Mesendoderm (in vitro differentiated cells): ENCODE measurements at regions not wholly inside any gene's neighbourhood (a gene's known extent, or its start where the extent isn't known, plus 50 kb on each side); places are given as distances from the start of the nearest gene placed in this dataset.
A peak's percentile ranks its signal among the peaks of the same experiment; 100 is the strongest.

Source experiments
- DNase-seq: peaks from one replicate; pipeline ENCODE4 v3.0.0; 2013
- H2AK5ac ChIP-seq: 2 replicates; pipeline ENCODE4 v1.6.1; 2013; ENCODE audit warnings: low read length, inconsistent platforms
- H2BK120ac ChIP-seq: 2 replicates; pipeline ENCODE4 v1.6.1; 2013; ENCODE audit warnings: low read depth, mild to moderate bottlenecking, low read length, moderate library complexity, mixed read lengths
- H2BK15ac ChIP-seq: replicated peaks from 2 replicates; pipeline ENCODE4 v1.6.1; 2013; ENCODE audit warnings: low read depth, mild to moderate bottlenecking, moderate library complexity
- H2BK5ac ChIP-seq: 2 replicates; pipeline ENCODE4 v1.6.1; 2013; ENCODE audit warnings: low read length, inconsistent platforms
- H3K18ac ChIP-seq: 2 replicates; pipeline ENCODE4 v1.6.1; 2013; ENCODE audit warnings: mild to moderate bottlenecking, low read length, mixed read lengths
- H3K23ac ChIP-seq: one replicate; pipeline ENCODE4 v1.6.1; 2013; ENCODE audit warnings: low read length
- H3K27ac ChIP-seq: 2 replicates; pipeline ENCODE4 v1.5.1; 2013; ENCODE audit warnings: low read depth, mild to moderate bottlenecking, inconsistent platforms, low read length, moderate library complexity
- H3K27me3 ChIP-seq: 2 replicates; pipeline ENCODE4 v1.6.1; 2013; ENCODE audit warnings: low read length, control low read depth, mild to moderate bottlenecking, inconsistent platforms; ENCODE audit not compliant: insufficient read depth, poor library complexity
- H3K36me3 ChIP-seq: 2 replicates; pipeline ENCODE4 v1.6.1; 2013; ENCODE audit warnings: low read length, inconsistent platforms; ENCODE audit not compliant: control insufficient read depth, insufficient read depth
- H3K4ac ChIP-seq: one replicate; pipeline ENCODE4 v1.6.1; 2013; ENCODE audit warnings: low read depth, mild to moderate bottlenecking, low read length, moderate library complexity
- H3K4me1 ChIP-seq: 2 replicates; pipeline ENCODE4 v1.6.1; 2013; ENCODE audit warnings: low read depth, low read length, inconsistent platforms; ENCODE audit not compliant: control insufficient read depth
- H3K4me2 ChIP-seq: 2 replicates; pipeline ENCODE4 v1.6.1; 2013; ENCODE audit warnings: low read length
- H3K4me3 ChIP-seq: 2 replicates; pipeline ENCODE4 v1.5.1; 2013; ENCODE audit warnings: mild to moderate bottlenecking, low read length
- H3K56ac ChIP-seq: one replicate; pipeline ENCODE4 v1.6.1; 2013; ENCODE audit warnings: low read length
- H3K79me1 ChIP-seq: 2 replicates; pipeline ENCODE4 v1.6.1; 2013; ENCODE audit warnings: low read length, inconsistent platforms
- H3K79me2 ChIP-seq: 2 replicates; pipeline ENCODE4 v1.6.1; 2013; ENCODE audit warnings: mild to moderate bottlenecking, low read length; ENCODE audit not compliant: control insufficient read depth, insufficient read depth
- H3K9ac ChIP-seq: 2 replicates; pipeline ENCODE4 v1.6.1; 2013; ENCODE audit warnings: low read length, inconsistent platforms
- H4K5ac ChIP-seq: one replicate; pipeline ENCODE4 v1.6.1; 2013; ENCODE audit warnings: low read length
- H4K8ac ChIP-seq: one replicate; pipeline ENCODE4 v1.6.1; 2013; ENCODE audit warnings: low read depth, mild to moderate bottlenecking, control low read depth, low read length, moderate library complexity
- WGBS: extraction: QIAGEN DNeasy Blood & Tissue Kit; methylation state at CpG from one replicate; pipeline ENCODE4 v1.1.7; 2013; ENCODE audit warnings: low lambda C conversion rate, missing lambda C conversion rate; ENCODE audit not compliant: insufficient coverage; ENCODE audit errors: extremely low coverage; 5-methylcytosine and 5-hydroxymethylcytosine counted together

DNA sequence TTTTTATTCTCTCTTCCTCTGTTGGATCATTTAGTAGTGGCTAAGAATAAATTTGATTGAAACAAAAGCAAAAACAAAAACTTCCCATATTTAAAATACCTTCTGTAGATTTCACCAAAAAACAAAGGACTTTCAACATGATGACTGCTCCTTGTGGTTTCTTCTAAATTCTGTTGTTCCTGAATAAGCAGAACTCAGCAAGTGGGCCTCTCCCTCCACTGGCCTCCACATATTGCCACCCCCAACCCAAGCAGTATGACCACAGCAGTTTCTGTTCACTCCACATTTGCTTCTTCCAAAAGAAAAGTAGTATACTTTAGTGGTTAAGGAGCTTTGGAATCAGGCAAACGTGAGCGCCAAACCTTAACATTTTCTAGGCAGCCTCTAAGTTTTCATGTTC lies 114.7 kb downstream of the COX18 start:
- Histone ChIP-seq H3K27me3 (no peaks in the 10 kb centered on the region), H3K56ac (no peak overlapping the region), H3K36me3 (no peaks in the 10 kb centered on the region), H2BK120ac (no peak overlapping the region), H3K79me2 (no peaks in the 10 kb centered on the region), H3K4me3 (no peak overlapping the region), H3K27ac (no peak overlapping the region), H3K23ac (no peak overlapping the region), H3K4me1 (no peaks in the 10 kb centered on the region), H3K18ac (no peak overlapping the region), H3K79me1 (no peaks in the 10 kb centered on the region), H4K8ac (no peak overlapping the region), H3K9ac (no peak overlapping the region), H2BK5ac (no peak overlapping the region), H3K4ac (no peak overlapping the region), H2BK15ac (no peak overlapping the region), H4K5ac (no peak overlapping the region), H3K4me2 (no peak overlapping the region), H2AK5ac (no peak overlapping the region)
- no CpG with 5 or more reads among the region's 2 CpGs for WGBS
- DNase-seq: no peak

DNA sequence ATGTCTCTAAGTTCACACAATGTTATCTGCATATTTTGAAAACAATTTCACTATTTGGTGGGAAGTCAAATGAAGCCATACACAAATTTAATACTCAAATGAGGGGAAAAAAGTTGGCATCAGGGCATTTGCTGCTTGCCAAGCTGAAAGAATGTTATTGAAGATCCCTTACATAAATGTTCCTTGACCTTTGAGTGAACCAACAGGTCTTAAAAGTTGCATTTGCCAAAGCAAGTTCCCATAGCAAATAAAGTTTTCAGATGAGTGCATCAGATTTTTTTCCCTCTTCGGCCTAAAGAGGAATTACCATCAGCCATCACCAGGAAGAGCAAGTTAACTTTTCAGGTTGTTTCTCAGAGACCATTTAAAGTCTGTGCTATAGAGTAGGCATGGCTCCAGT lies 115.9 kb downstream of the COX18 start:
- Histone ChIP-seq H3K36me3 (no peaks in the 10 kb centered on the region), H3K4me3 (no peak overlapping the region), H3K4me2 (no peak overlapping the region), H3K27ac (no peak overlapping the region), H3K79me1 (no peaks in the 10 kb centered on the region), H3K9ac (no peak overlapping the region), H4K5ac (no peak overlapping the region), H3K4ac (no peak overlapping the region), H2BK120ac (no peak overlapping the region), H4K8ac (no peak overlapping the region), H2BK5ac (no peak overlapping the region), H3K56ac (no peak overlapping the region), H3K4me1 (no peaks in the 10 kb centered on the region), H3K18ac (no peak overlapping the region), H3K27me3 (no peaks in the 10 kb centered on the region), H3K79me2 (no peaks in the 10 kb centered on the region), H3K23ac (no peak overlapping the region), H2BK15ac (no peak overlapping the region), H2AK5ac (no peak overlapping the region)
- no CpG with 5 or more reads among the region's 1 CpG for WGBS
- no peak for DNase-seq

DNA sequence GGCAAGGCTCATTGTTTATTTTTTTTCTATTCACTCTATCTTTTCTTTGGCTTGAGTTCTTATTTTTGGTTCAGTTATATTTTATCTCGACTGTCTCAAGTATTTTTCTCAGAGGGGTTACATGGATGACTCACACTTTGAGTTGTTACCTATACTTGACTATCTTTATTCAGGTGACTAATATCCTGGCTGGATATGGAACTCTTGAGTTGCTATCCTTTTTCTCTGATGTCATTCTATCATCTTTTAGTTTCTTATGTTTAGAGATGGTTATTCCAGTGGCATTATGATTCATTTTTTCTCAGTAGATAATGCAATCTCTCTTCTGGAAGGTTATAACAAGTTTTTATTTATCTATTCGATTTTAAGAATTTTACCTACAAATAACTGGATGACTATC lies 117.9 kb downstream of the COX18 start:
- Histone ChIP-seq H3K36me3 (no peaks in the 10 kb centered on the region), H3K27me3 (no peaks in the 10 kb centered on the region), H3K23ac (no peak overlapping the region), H3K18ac (no peak overlapping the region), H4K5ac (no peak overlapping the region), H3K4ac (no peak overlapping the region), H3K79me2 (no peaks in the 10 kb centered on the region), H3K4me2 (no peak overlapping the region), H2BK5ac (no peak overlapping the region), H3K79me1 (no peaks in the 10 kb centered on the region), H2BK15ac (no peak overlapping the region), H2AK5ac (no peak overlapping the region), H3K56ac (no peak overlapping the region), H4K8ac (no peak overlapping the region), H3K27ac (no peak overlapping the region), H3K9ac (no peak overlapping the region), H3K4me3 (no peak overlapping the region), H2BK120ac (no peak overlapping the region), H3K4me1 (no peaks in the 10 kb centered on the region)
- WGBS: no CpG with 5 or more reads among the region's 2 CpGs
- no peak for DNase-seq

DNA sequence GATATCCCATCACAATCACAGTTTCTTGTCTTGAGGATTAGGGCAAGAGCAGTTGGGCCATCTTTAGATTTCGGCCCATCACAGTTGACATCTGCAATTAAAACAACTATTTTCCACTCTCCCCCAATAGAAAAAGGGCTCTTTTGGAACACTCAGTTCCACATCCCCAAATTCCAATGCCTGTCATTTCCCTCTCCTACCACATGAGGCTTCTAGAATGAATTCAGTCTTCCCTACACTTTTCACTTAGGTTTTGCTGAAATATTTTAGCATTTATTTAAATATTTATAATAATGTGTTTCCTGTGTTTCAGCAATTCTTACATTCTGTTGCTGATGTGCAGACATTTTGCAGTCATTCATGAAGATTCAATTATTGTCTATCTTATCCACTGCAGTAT lies 118.4 kb downstream of the COX18 start:
- H3K27me3 ChIP-seq: no peaks in the 10 kb centered on the region
- H3K56ac ChIP-seq: no peak overlapping the region
- no peaks in the 10 kb centered on the region for H3K4me1 ChIP-seq
- WGBS: no CpG with 5 or more reads among the region's 1 CpG
- H2AK5ac ChIP-seq: no peak overlapping the region
- H2BK120ac ChIP-seq: no peak overlapping the region
- no peaks in the 10 kb centered on the region for H3K36me3 ChIP-seq
- no peak overlapping the region for H3K23ac ChIP-seq
- H3K4me3 ChIP-seq: no peak overlapping the region
- H3K18ac ChIP-seq: no peak overlapping the region
- no peak overlapping the region for H4K5ac ChIP-seq
- peak; percentile 75 for DNase-seq
- no peaks in the 10 kb centered on the region for H3K79me1 ChIP-seq
- H2BK15ac ChIP-seq: no peak overlapping the region
- H3K4ac ChIP-seq: no peak overlapping the region
- no peak overlapping the region for H2BK5ac ChIP-seq
- no peak overlapping the region for H3K27ac ChIP-seq
- no peak overlapping the region for H3K9ac ChIP-seq
- H3K4me2 ChIP-seq: no peak overlapping the region
- H4K8ac ChIP-seq: no peak overlapping the region
- H3K79me2 ChIP-seq: no peaks in the 10 kb centered on the region

DNA sequence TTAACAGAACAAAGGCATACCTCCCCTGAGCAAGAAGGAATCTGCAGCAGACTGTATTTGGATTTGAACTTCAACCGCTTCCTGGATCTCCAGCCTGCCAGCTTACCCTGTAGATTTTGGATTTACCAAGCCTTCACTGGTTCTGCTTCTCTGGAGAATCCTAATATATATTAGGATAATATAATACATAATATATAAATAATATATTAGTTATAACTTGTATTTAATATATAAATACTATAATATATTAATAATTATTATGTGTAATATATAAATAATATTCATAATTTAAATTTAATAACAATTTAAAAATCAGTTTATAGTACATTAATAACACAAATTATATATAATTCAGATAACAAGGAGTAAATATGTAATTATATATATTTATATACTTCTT lies 121.4 kb downstream of the COX18 start:
- Histone ChIP-seq H3K79me2 (no peaks in the 10 kb centered on the region), H3K4me2 (no peak overlapping the region), H3K27ac (no peak overlapping the region), H4K8ac (no peak overlapping the region), H2AK5ac (no peak overlapping the region), H3K56ac (no peak overlapping the region), H3K36me3 (no peaks in the 10 kb centered on the region), H3K4me3 (no peak overlapping the region), H3K18ac (no peak overlapping the region), H3K27me3 (no peaks in the 10 kb centered on the region), H3K23ac (no peak overlapping the region), H3K4ac (no peak overlapping the region), H4K5ac (no peak overlapping the region), H3K4me1 (peaks cover 2% of the 10 kb centered on the region), H2BK15ac (no peak overlapping the region), H2BK5ac (no peak overlapping the region), H2BK120ac (no peak overlapping the region), H3K79me1 (no peaks in the 10 kb centered on the region), H3K9ac (no peak overlapping the region)
- no CpG with 5 or more reads among the region's 1 CpG for WGBS
- DNase-seq: no peak

DNA sequence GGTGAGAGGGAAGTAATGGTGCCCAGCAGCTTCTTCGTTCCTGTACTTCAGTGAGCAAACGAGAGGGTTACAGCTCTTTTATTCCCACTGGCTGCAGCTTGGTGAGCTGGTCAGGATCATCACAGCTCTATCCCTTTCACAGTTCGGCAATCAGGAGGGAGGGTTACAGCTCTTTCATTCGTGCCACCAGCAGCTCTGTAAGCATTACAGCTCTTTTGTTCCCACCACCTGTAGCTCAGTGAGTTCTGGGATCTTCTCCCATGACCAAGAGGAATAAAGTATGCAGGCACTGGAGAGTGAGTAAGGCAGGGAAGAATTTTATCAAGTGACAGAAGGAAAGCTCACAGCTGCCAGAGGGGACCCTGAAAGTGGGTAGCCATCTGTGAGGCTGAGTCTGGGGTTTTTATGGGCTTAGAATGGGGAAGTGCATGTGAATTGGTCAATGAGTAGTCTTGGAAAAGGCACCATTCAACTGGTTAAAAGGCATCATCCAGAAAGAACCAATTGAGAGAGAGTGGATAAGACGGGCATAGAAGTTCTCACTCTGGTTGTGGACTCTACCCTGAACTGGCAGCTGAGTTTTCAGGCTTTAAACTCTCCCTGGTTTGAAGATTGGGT lies 123.7 kb downstream of the COX18 start:
- Histone ChIP-seq H3K18ac (peak overlapping the region; percentile 12), H2AK5ac (no peak overlapping the region), H2BK5ac (no peak overlapping the region), H3K4me3 (no peak overlapping the region), H3K79me2 (no peaks in the 10 kb centered on the region), H3K27me3 (no peaks in the 10 kb centered on the region), H3K4me2 (no peak overlapping the region), H3K9ac (no peak overlapping the region), H3K56ac (peak overlapping the region; percentile 18), H3K23ac (no peak overlapping the region), H3K4me1 (peaks cover 2% of the 10 kb centered on the region), H3K79me1 (no peaks in the 10 kb centered on the region), H2BK15ac (no peak overlapping the region), H3K4ac (peak overlapping the region; percentile 7), H3K36me3 (no peaks in the 10 kb centered on the region), H2BK120ac (no peak overlapping the region), H4K5ac (no peak overlapping the region), H4K8ac (no peak overlapping the region), H3K27ac (peak overlapping the region; percentile 42)
- DNase-seq: peak; percentile 37
- WGBS: no CpG with 5 or more reads among the region's 5 CpGs
